Heart right ventricle (tissue), 16 donors: ENCODE measurements at regions not wholly inside any gene's neighbourhood (a gene's known extent, or its start where the extent isn't known, plus 50 kb on each side); places are given as distances from the start of the nearest gene placed in this dataset.
A peak's percentile ranks its signal among the peaks of the same experiment; 100 is the strongest.

Experiments
- ATAC-seq, 8 donors: fragments of 200-7000 bp; cut with Tn5 transposase; one replicate each; pipeline ENCODE4 v1.9.1; 2020; ENCODE audit warnings: mild to moderate bottlenecking in 8 of 8, moderate library complexity in 8 of 8, moderate number of reproducible peaks in 1 of 8
- DNase-seq, 2 donors: peaks; one replicate each; pipeline ENCODE4 v3.0.0-alpha.2; 2020
- H3K27ac ChIP-seq, 10 donors: fragments of 200-600 bp; sonication (generic) in 2 of 10; one replicate each; pipeline versions ENCODE4 v1.5.0 to v1.8.0; 2020 to 2022; ENCODE audit warnings: mild to moderate bottlenecking in 3 of 10
- H3K27me3 ChIP-seq, 7 donors: fragments of 200-600 bp; one replicate each; pipeline ENCODE4 v1.8.0; 2021 to 2022; ENCODE audit warnings: mild to moderate bottlenecking in 2 of 7
- H3K36me3 ChIP-seq, 9 donors: fragments of 200-600 bp; sonication (generic) in 1 of 9; one replicate each; pipeline versions ENCODE4 v1.5.0 to v1.8.0; 2020 to 2022; ENCODE audit warnings: mild to moderate bottlenecking in 2 of 9
- H3K4me1 ChIP-seq, 9 donors: fragments of 200-600 bp; sonication (generic) in 1 of 9; one replicate each; pipeline versions ENCODE4 v1.5.0 to v1.8.0; 2020 to 2022; ENCODE audit warnings: mild to moderate bottlenecking in 4 of 9
- H3K4me3 ChIP-seq, 10 donors: fragments of 200-600 bp; sonication (generic) in 2 of 10; one replicate each; pipeline versions ENCODE4 v1.5.0 to v1.8.0; 2020 to 2022; ENCODE audit warnings: mild to moderate bottlenecking in 7 of 10, moderate library complexity in 2 of 10
- H3K9me3 ChIP-seq, 11 donors: fragments of 200-600 bp in 10 of 11; sonication (generic) in 2 of 11; one replicate each; pipeline versions ENCODE4 v1.5.0 to v1.8.0; 2013 to 2022; ENCODE audit warnings: mild to moderate bottlenecking in 2 of 11, control low read depth in 1 of 11, moderate library complexity in 1 of 11
- CTCF ChIP-seq, 9 donors: fragments of 200-600 bp; sonication (generic) in 2 of 9; IDR thresholded peaks; one replicate each; pipeline versions ENCODE4 v1.5.0 to v1.8.0; 2021 to 2022; ENCODE audit warnings: antibody characterized with exemption in 9 of 9, mild to moderate bottlenecking in 5 of 9, moderate library complexity in 1 of 9
- WGBS, 2 donors: extraction: QIAGEN DNeasy Blood & Tissue Kit; methylation state at CpG; one replicate each; pipeline ENCODE4 v1.1.7; 2013; ENCODE audit warnings: inconsistent platforms in 1 of 2; 5-methylcytosine and 5-hydroxymethylcytosine counted together
- intact Hi-C, 10 donors: fragments of 100-400 bp; cut with DNase I; formaldehyde crosslinking; loops; one replicate each; pipeline versions ENCODE4 v1.11.1 to v1.14.2; 2022
- donor health status: Arrhythmogenic right ventricular cardiomyopathy.
- donor health status: ischemic (EF 13 %, LVEDD 7.1; RV severe dilation, severe dysfunction).
- donor health status: healthy with polysubstance abuse.
- donor health status: DM: no; HTN: yes; CAD: no.
- donor health status: DM: no; HTN: no; CAD: no.
- donor health status: ischemic (EF 25% LVEDD 6.9; RV normal size, moderate dysfunction).
- donor health status: ischemic (EF 25% LVEDD 5.7; RV mildly dilated, moderate dysfunction).
- donor health status: healthy.
- donor health status: DM: yes; HTN: yes; CAD: no.
- donor health status: Ischemic cardiomyopathy.
- donor health status: ischemic (EF 35%, LVEDD 5.7; RV mildly dilated, moderate dysfunction).
- donor health status: nonischemic (EF 11% LVEDD 7.7; RV severe dilation, severe dysfunction).
- donor health status: DM: yes; HTN: yes; CAD: no.
- donor health status: PGD.
- donor health status: ischemic (EF 29% LVEDD 5.4; RV normal size, mild dysfunction).
- donor health status: nonischemic (EF 23%, LVEDD 6.1; RV moderate dilation, normal function).

- H3K27ac ChIP-seq, result no peak overlapping the region
- ATAC-seq (no peak), DNase-seq (no peak)
Measured at GRCh38 chr10:89940076-89940475, 238.7 kb downstream of the KIF20B start.

GRCh38 chr10:89942217-89942616, 240.8 kb downstream of the KIF20B start:
- DNase-seq (no peak), ATAC-seq (no peak)
- no peak for TF ChIP-seq CTCF (IDR thresholded peaks at IDR 0.05)
- Histone ChIP-seq H3K4me3 (no peak overlapping the region), H3K4me1 (peaks cover 0 to 5% (median 0%) of the 10 kb centered on the region in 9 donors), H3K36me3 (no peaks in the 10 kb centered on the region), H3K27me3 (no peaks in the 10 kb centered on the region), H3K9me3 (peaks cover 0 to 8% (median 0%) of the 10 kb centered on the region in 11 donors), H3K27ac (no peak overlapping the region)
- WGBS, 2 donors, result 0 to 86% methylated on average over 1 of the region's 1 CpG
- intact Hi-C loops, result no loop called here

More at GRCh38 chr10:89940076-89940475, 238.7 kb downstream of the KIF20B start:
- Histone ChIP-seq H3K4me3 (no peak overlapping the region), H3K4me1 (no peaks in the 10 kb centered on the region), H3K9me3 (peaks cover 0 to 16% (median 0%) of the 10 kb centered on the region in 11 donors), H3K27me3 (no peaks in the 10 kb centered on the region), H3K36me3 (no peaks in the 10 kb centered on the region)
- 88 to 91% methylated on average over 1 of the region's 1 CpG for WGBS, 2 donors
- no peak for TF ChIP-seq CTCF (IDR thresholded peaks at IDR 0.05)
- intact Hi-C loops, result loop anchor here in 1 of 10 donors (2.0 kb wide), 1 partner anchor 33 kb away; no protein-coding TSS in a partner anchor

- no peak overlapping the region for H3K27ac ChIP-seq
- H3K27me3 ChIP-seq, result no peaks in the 10 kb centered on the region
- no peak for DNase-seq
- H3K4me3 ChIP-seq, result no peak overlapping the region
- H3K36me3 ChIP-seq, result no peaks in the 10 kb centered on the region
- intact Hi-C loops, result no loop called here
- H3K9me3 ChIP-seq, result peaks cover 0 to 20% (median 2%) of the 10 kb centered on the region in 11 donors
- TF ChIP-seq CTCF (IDR thresholded peaks at IDR 0.05), result no peak
- WGBS, 2 donors, result 22% methylated on average over 1 of the region's 1 CpG
- peaks cover 0 to 5% (median 0%) of the 10 kb centered on the region in 9 donors for H3K4me1 ChIP-seq
- ATAC-seq, result no peak
Measured at GRCh38 chr10:89944138-89944537, 242.7 kb downstream of the KIF20B start.

GRCh38 chr10:89946106-89946505, 244.7 kb downstream of the KIF20B start:
- ATAC-seq (no peak), DNase-seq (no peak)
- Histone ChIP-seq H3K4me3 (peak overlapping the region in 2 of 10 donors; percentile 3 to 17), H3K36me3 (no peaks in the 10 kb centered on the region), H3K27me3 (no peaks in the 10 kb centered on the region), H3K27ac (no peak overlapping the region), H3K4me1 (peaks cover 0 to 5% (median 0%) of the 10 kb centered on the region in 9 donors), H3K9me3 (peaks cover 0 to 19% (median 2%) of the 10 kb centered on the region in 11 donors)
- TF ChIP-seq CTCF (IDR thresholded peaks at IDR 0.05), result no peak
- intact Hi-C loops, result no loop called here
- WGBS, 2 donors, result 51 to 71% methylated on average over 3 of the region's 3 CpGs
